ENCODE measurements at regions not wholly inside any gene's neighbourhood (a gene's known extent, or its start where the extent isn't known, plus 50 kb on each side); places are given as distances from the start of the nearest gene placed in this dataset.
"Not testable (repeated sequence)": the region's sequence is repeated elsewhere in the genome, so short reads cannot be mapped to it uniquely, and the experiment has no call there.

- no peak for DNase-seq (ENCODE audit: low read depth in 2 of 2)
These were observed 742.9 kb downstream of the DHX35 start for GRCh38 chr20:39705032-39705431.

GRCh38 chr20:39703357-39703756 lies 741.2 kb downstream of the DHX35 start:
- not testable (repeated sequence) for DNase-seq (ENCODE audit: low read depth in 2 of 2)

GRCh38 chr20:39702701-39703349 lies 740.7 kb downstream of the DHX35 start:
- DNase-seq (ENCODE audit: low read depth in 2 of 2) = no peak

GRCh38 chr20:39700528-39700927 lies 738.4 kb downstream of the DHX35 start:
- DNase-seq (ENCODE audit: low read depth in 2 of 2) = no peak

GRCh38 chr20:39699166-39699725 lies 737.1 kb downstream of the DHX35 start:
- DNase-seq (ENCODE audit: low read depth in 2 of 2) = no peak

- DNase-seq (ENCODE audit: low read depth in 2 of 2) = no peak
These were observed 736.6 kb downstream of the DHX35 start for GRCh38 chr20:39698752-39699151.

- DNase-seq (ENCODE audit: low read depth in 2 of 2) = no peak
These were observed 729.2 kb downstream of the DHX35 start for GRCh38 chr20:39691151-39691862.

GRCh38 chr20:39676857-39677391 lies 714.8 kb downstream of the DHX35 start:
- DNase-seq (ENCODE audit: low read depth in 2 of 2) = no peak

- no peak for DNase-seq (ENCODE audit: low read depth in 2 of 2)
These were observed 714.1 kb downstream of the DHX35 start for GRCh38 chr20:39676241-39676640.

GRCh38 chr20:39674842-39675241 lies 712.7 kb downstream of the DHX35 start:
- no peak for DNase-seq (ENCODE audit: low read depth in 2 of 2)

- DNase-seq (ENCODE audit: low read depth in 2 of 2) = no peak
These were observed 708.8 kb downstream of the DHX35 start for GRCh38 chr20:39670988-39671387.

- no peak for DNase-seq (ENCODE audit: low read depth in 2 of 2)
These were observed 707.5 kb downstream of the DHX35 start for GRCh38 chr20:39669659-39670058.

GRCh38 chr20:39668038-39668437 lies 705.9 kb downstream of the DHX35 start:
- no peak for DNase-seq (ENCODE audit: low read depth in 2 of 2)

GRCh38 chr20:39661833-39662232 lies 699.7 kb downstream of the DHX35 start:
- no peak for DNase-seq (ENCODE audit: low read depth in 2 of 2)

- no peak for DNase-seq (ENCODE audit: low read depth in 2 of 2)
These were observed 698.8 kb downstream of the DHX35 start for GRCh38 chr20:39660965-39661364.

GRCh38 chr20:39660226-39660625 lies 698.1 kb downstream of the DHX35 start:
- no peak for DNase-seq (ENCODE audit: low read depth in 2 of 2)

- no peak for DNase-seq (ENCODE audit: low read depth in 2 of 2)
These were observed 696.7 kb downstream of the DHX35 start for GRCh38 chr20:39658662-39659409.

GRCh38 chr20:39654171-39654570 lies 692.0 kb downstream of the DHX35 start:
- no peak for DNase-seq (ENCODE audit: low read depth in 2 of 2)

GRCh38 chr20:39651645-39652325 lies 689.6 kb downstream of the DHX35 start:
- no peak for DNase-seq (ENCODE audit: low read depth in 2 of 2)

- DNase-seq (ENCODE audit: low read depth in 2 of 2) = no peak
These were observed 684.8 kb downstream of the DHX35 start for GRCh38 chr20:39646874-39647413.

GRCh38 chr20:39645131-39645530 lies 683.0 kb downstream of the DHX35 start:
- no peak for DNase-seq (ENCODE audit: low read depth in 2 of 2)

Measured in stimulated activated CD4-positive, alpha-beta T cell treated with anti-CD3 and anti-CD28 coated beads, Interleukin-1b, Interleukin-23, amount 100 ng/mL, for 4 hours (primary cell).